ENCODE measurements at regions not wholly inside any gene's neighbourhood (a gene's known extent, or its start where the extent isn't known, plus 50 kb on each side); places are given as distances from the start of the nearest gene placed in this dataset.
"Not testable (repeated sequence)": the region's sequence is repeated elsewhere in the genome, so short reads cannot be mapped to it uniquely, and the experiment has no call there.

- Mint-ChIP-seq H3K27me3 (peaks cover 15% of the 10 kb centered on the region), H3K36me3 (ENCODE audit: low read depth) (no peaks in the 10 kb centered on the region), H3K9me3 (no peaks in the 10 kb centered on the region), H3K4me1 (no peaks in the 10 kb centered on the region), H3K27ac (no peak overlapping the region), H3K4me3 (no peak overlapping the region)
- ATAC-seq (no peak), DNase-seq (no peak)
Measured at GRCh38 chr13:75196147-75196837, 285.7 kb downstream of the TBC1D4 start.

- Mint-ChIP-seq H3K27me3 (peaks cover 13% of the 10 kb centered on the region), H3K27ac (no peak overlapping the region), H3K36me3 (ENCODE audit: low read depth) (no peaks in the 10 kb centered on the region), H3K4me1 (no peaks in the 10 kb centered on the region), H3K9me3 (no peaks in the 10 kb centered on the region), H3K4me3 (no peak overlapping the region)
- DNase-seq (no peak), ATAC-seq (no peak)
Measured at GRCh38 chr13:75195495-75196146, 286.3 kb downstream of the TBC1D4 start.

GRCh38 chr13:75194717-75195462, 287.1 kb downstream of the TBC1D4 start:
- Mint-ChIP-seq H3K4me1 (no peaks in the 10 kb centered on the region), H3K9me3 (no peaks in the 10 kb centered on the region), H3K4me3 (no peak overlapping the region), H3K27ac (no peak overlapping the region), H3K36me3 (ENCODE audit: low read depth) (no peaks in the 10 kb centered on the region), H3K27me3 (peaks cover 10% of the 10 kb centered on the region)
- no peak for DNase-seq
- no peak for ATAC-seq

DNA sequence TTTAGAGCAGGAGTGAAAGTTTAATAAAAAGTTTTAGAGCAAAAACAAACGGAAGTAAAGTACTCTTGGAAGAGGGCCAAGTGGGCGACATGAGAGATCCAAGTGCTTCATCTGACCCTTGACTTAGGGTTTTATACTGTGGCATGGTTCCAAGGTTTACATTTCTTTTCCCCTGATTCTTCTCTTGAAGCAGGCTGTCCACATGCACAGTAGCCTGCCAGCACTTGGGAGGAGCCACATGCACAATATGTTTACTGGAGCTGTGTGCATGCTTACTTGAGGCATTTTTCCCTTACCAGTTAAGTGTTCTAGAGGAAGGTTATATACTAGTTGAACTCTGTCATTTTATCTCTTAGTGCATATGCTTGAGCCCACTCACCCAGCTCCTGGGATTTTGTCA, 295.6 kb downstream of the TBC1D4 start:
- DNase-seq, result no peak
- Mint-ChIP-seq H3K36me3 (ENCODE audit: low read depth) (no peaks in the 10 kb centered on the region), H3K4me3 (no peak overlapping the region), H3K27ac (no peak overlapping the region), H3K9me3 (peaks cover 11% of the 10 kb centered on the region), H3K4me1 (no peaks in the 10 kb centered on the region), H3K27me3 (peaks cover 8% of the 10 kb centered on the region)
- no peak for ATAC-seq

GRCh38 chr13:75181906-75182305, 300.1 kb downstream of the TBC1D4 start:
- DNase-seq (no peak), ATAC-seq (no peak)
- Mint-ChIP-seq H3K4me1 (no peaks in the 10 kb centered on the region), H3K27me3 (peaks cover 8% of the 10 kb centered on the region), H3K36me3 (ENCODE audit: low read depth) (no peaks in the 10 kb centered on the region), H3K4me3 (no peak overlapping the region), H3K27ac (no peak overlapping the region), H3K9me3 (peaks cover 11% of the 10 kb centered on the region)

DNA sequence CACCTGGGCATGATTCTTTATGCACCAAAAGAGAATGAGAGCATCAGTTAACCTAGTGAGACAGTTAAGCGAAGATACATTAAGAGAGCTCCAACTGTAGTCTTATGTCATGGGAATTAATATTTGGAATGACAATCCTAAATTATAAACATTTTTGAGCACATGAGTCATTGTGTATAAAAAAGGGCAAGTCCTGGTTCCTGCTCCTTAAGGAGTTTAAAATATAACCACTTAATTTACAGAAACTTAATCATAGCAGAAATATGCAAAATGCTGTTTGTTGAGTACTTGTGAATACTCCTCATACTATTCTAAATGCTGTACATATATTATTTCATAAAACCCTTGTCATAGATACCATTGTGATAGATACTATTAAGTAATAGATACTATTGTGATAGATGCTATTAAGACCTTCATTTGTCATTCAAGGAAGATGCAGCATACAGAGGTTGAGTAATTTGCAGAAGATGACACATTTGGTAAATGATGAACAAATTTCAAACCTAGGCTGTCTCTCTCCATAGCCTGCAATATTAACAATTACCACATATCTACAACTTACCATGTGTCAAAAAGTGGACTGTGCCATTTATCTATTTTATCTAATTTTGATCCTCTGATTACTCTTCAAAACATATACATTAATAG, 301.0 kb downstream of the TBC1D4 start:
- Mint-ChIP-seq H3K4me3 (no peak overlapping the region), H3K27ac (no peak overlapping the region), H3K4me1 (no peaks in the 10 kb centered on the region), H3K9me3 (peaks cover 11% of the 10 kb centered on the region), H3K27me3 (peaks cover 8% of the 10 kb centered on the region), H3K36me3 (ENCODE audit: low read depth) (no peaks in the 10 kb centered on the region)
- no peak for ATAC-seq
- no peak for DNase-seq

DNA sequence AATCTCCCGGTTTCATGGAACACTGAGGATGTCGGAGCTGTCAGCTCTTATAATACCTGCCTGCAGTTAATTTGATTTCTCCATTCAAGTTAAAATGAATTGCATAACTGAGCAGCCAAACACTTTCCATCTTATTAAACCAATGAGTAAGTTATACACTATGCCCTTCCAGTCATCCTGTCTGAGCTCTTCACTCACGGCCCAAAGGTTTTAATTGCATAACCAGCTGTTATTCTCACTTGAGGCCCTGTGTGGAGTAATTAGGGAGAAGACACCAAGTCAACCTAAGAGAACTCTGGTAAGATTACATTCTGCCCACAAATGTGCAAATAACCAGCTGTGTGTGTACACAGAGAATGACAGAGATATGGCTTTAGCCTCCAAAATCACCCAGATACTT, 303.5 kb downstream of the TBC1D4 start:
- DNase-seq (no peak), ATAC-seq (no peak)
- H3K27ac Mint-ChIP-seq, result no peak overlapping the region
- no peak overlapping the region for H3K4me3 Mint-ChIP-seq
- H3K4me1 Mint-ChIP-seq, result peaks cover 1% of the 10 kb centered on the region
- no peaks in the 10 kb centered on the region for H3K9me3 Mint-ChIP-seq
- no peaks in the 10 kb centered on the region for H3K27me3 Mint-ChIP-seq
- H3K36me3 Mint-ChIP-seq (ENCODE audit: low read depth), result no peaks in the 10 kb centered on the region

- Mint-ChIP-seq H3K36me3 (ENCODE audit: low read depth) (no peaks in the 10 kb centered on the region), H3K4me3 (no peak overlapping the region), H3K4me1 (peaks cover 1% of the 10 kb centered on the region), H3K9me3 (no peaks in the 10 kb centered on the region), H3K27ac (no peak overlapping the region), H3K27me3 (peaks cover 2% of the 10 kb centered on the region)
- DNase-seq (no peak), ATAC-seq (no peak)
Measured at GRCh38 chr13:75175575-75175974, 306.4 kb downstream of the TBC1D4 start.

- not testable (repeated sequence) for ATAC-seq; H3K4me3 Mint-ChIP-seq; H3K27me3 Mint-ChIP-seq; H3K27ac Mint-ChIP-seq; H3K36me3 Mint-ChIP-seq (ENCODE audit: low read depth); DNase-seq; H3K4me1 Mint-ChIP-seq; H3K9me3 Mint-ChIP-seq
Measured at GRCh38 chr13:75175097-75175496, 306.9 kb downstream of the TBC1D4 start.

GRCh38 chr13:75174481-75174880, 307.5 kb downstream of the TBC1D4 start:
- ATAC-seq (no peak), DNase-seq (no peak)
- H3K4me1 Mint-ChIP-seq, result peaks cover 1% of the 10 kb centered on the region
- H3K27me3 Mint-ChIP-seq, result peaks cover 2% of the 10 kb centered on the region
- H3K9me3 Mint-ChIP-seq, result no peaks in the 10 kb centered on the region
- H3K36me3 Mint-ChIP-seq (ENCODE audit: low read depth), result no peaks in the 10 kb centered on the region
- no peak overlapping the region for H3K4me3 Mint-ChIP-seq
- no peak overlapping the region for H3K27ac Mint-ChIP-seq

GRCh38 chr13:75173457-75174356, 308.3 kb downstream of the TBC1D4 start:
- Mint-ChIP-seq H3K9me3 (no peaks in the 10 kb centered on the region), H3K4me3 (no peak overlapping the region), H3K4me1 (peaks cover 1% of the 10 kb centered on the region), H3K36me3 (ENCODE audit: low read depth) (no peaks in the 10 kb centered on the region), H3K27ac (no peak overlapping the region), H3K27me3 (peaks cover 2% of the 10 kb centered on the region)
- no peak for ATAC-seq
- DNase-seq, result no peak

DNA sequence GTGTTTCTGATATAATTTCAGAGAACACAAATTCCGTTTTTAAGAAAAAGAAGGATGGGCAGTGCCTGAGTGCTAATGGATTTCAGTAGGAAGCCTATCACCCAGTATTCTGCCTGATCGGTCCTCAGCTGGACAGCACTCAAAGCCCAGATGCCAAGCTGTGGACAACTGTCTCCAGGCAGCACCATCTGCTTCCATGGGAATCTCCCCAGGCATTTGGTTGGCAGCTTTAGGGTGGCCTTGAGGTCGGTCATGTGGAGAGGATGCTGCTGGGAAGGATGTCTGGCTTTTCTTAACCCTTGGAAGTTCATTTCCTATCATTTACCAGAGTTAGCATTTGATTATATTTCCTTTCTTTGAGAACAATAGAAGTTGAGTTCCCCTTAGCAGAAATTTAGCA, 311.7 kb downstream of the TBC1D4 start:
- Mint-ChIP-seq H3K27ac (no peak overlapping the region), H3K36me3 (ENCODE audit: low read depth) (no peaks in the 10 kb centered on the region), H3K27me3 (peaks cover 2% of the 10 kb centered on the region), H3K4me1 (peaks cover 1% of the 10 kb centered on the region), H3K9me3 (no peaks in the 10 kb centered on the region), H3K4me3 (no peak overlapping the region)
- ATAC-seq (no peak), DNase-seq (no peak)

- H3K9me3 Mint-ChIP-seq, result no peaks in the 10 kb centered on the region
- H3K4me3 Mint-ChIP-seq, result no peak overlapping the region
- no peak overlapping the region for H3K27ac Mint-ChIP-seq
- H3K27me3 Mint-ChIP-seq, result no peaks in the 10 kb centered on the region
- no peaks in the 10 kb centered on the region for H3K4me1 Mint-ChIP-seq
- H3K36me3 Mint-ChIP-seq (ENCODE audit: low read depth), result no peaks in the 10 kb centered on the region
- ATAC-seq, result no peak
- no peak for DNase-seq
Measured at GRCh38 chr13:75165543-75166230, 316.3 kb downstream of the TBC1D4 start.
